GM13976 (cell line): ENCODE measurements at regions not wholly inside any gene's neighbourhood (a gene's known extent, or its start where the extent isn't known, plus 50 kb on each side); places are given as distances from the start of the nearest gene placed in this dataset.

ENCODE experiments used
- DNase-seq: peaks from one replicate; pipeline ENCODE4 v3.0.0; 2012; ENCODE audit warnings: low spot score
- CTCF ChIP-seq: IDR thresholded peaks from 2 replicates; pipeline ENCODE4 v1.5.1; 2012; ENCODE audit warnings: borderline replicate concordance, mild to moderate bottlenecking; ENCODE audit not compliant: insufficient read depth; ENCODE audit errors: extremely low read depth, missing control alignments, control extremely low read depth
- in situ Hi-C: fragments of 300-500 bp; cut with MboI; formaldehyde crosslinking; loops from one replicate; pipeline ENCODE4 v1.12.0; 2022; ENCODE audit warnings: low sequenced_read_pairs, mixed read lengths, inconsistent platforms; ENCODE audit not compliant: unreplicated experiment

- in situ Hi-C loops: no loop called here
- no peak for TF ChIP-seq CTCF
- DNase-seq: no peak
Observed at GRCh38 chr3:180855956-180856355, 56.5 kb upstream of the FXR1 start.

- TF ChIP-seq CTCF: no peak
- DNase-seq: no peak
- in situ Hi-C loops: no loop called here
Observed at GRCh38 chr3:180860180-180860858, 52.2 kb upstream of the FXR1 start.
